Breast epithelium (tissue), 4 donors: ENCODE measurements at regions not wholly inside any gene's neighbourhood (a gene's known extent, or its start where the extent isn't known, plus 50 kb on each side); places are given as distances from the start of the nearest gene placed in this dataset.

Source experiments
- DNase-seq, 2 donors: peaks; one replicate each; pipeline ENCODE4 v3.0.0-alpha.2; 2019; ENCODE audit warnings: low spot score in 2 of 2
- H3K27ac ChIP-seq, 2 donors: fragments of 200-600 bp; sonication (generic) in 1 of 2; one replicate each; pipeline ENCODE4 v1.5.1; 2016 to 2019; ENCODE audit warnings: mild to moderate bottlenecking in 1 of 2
- H3K27me3 ChIP-seq, 2 donors: fragments of 200-600 bp; sonication (generic) in 1 of 2; one replicate each; pipeline versions ENCODE4 v1.5.1 to v1.6.0; 2017 to 2019; ENCODE audit warnings: control low read depth in 1 of 2, mild to moderate bottlenecking in 1 of 2
- H3K36me3 ChIP-seq: fragments of 200-600 bp; one replicate; pipeline ENCODE4 v1.5.1; 2019
- H3K4me1 ChIP-seq, 2 donors: fragments of 200-600 bp; sonication (generic); one replicate each; pipeline ENCODE4 v1.5.1; 2016 to 2019; ENCODE audit warnings: control low read depth in 1 of 2
- H3K4me3 ChIP-seq, 3 donors: fragments of 200-600 bp; sonication (generic); 1 replicate in 2 of 3; 2 replicates in 1 of 3; pipeline ENCODE4 v1.5.1; 2016 to 2019; ENCODE audit warnings: mild to moderate bottlenecking in 3 of 3, moderate library complexity in 2 of 3
- H3K9me3 ChIP-seq, 2 donors: fragments of 200-600 bp; sonication (generic) in 1 of 2; one replicate each; pipeline ENCODE4 v1.5.1; 2016 to 2019; ENCODE audit warnings: control low read depth in 1 of 2
- POLR2A ChIP-seq: fragments of 450-650 bp; IDR thresholded peaks from one replicate; pipeline ENCODE4 v1.6.1; 2016; ENCODE audit warnings: antibody characterized with exemption, mild to moderate bottlenecking, moderate library complexity
- POLR2AphosphoS5 ChIP-seq, 3 donors: sonication (generic); formaldehyde crosslinking; IDR thresholded peaks; one replicate each; pipeline ENCODE4 v1.6.1; 2017; ENCODE audit warnings: antibody characterized with exemption in 3 of 3
- intact Hi-C: fragments of 100-400 bp; cut with DNase I; formaldehyde crosslinking; loops from one replicate; pipeline ENCODE4 v1.15.1; 2023; ENCODE audit warnings: low total_unique reads
- TF ChIP-seq, protein P1 (sequence below), 3 donors: fragments of 450-650 bp; IDR thresholded peaks; one replicate each; pipeline ENCODE4 v1.5.1; 2016 to 2017; ENCODE audit warnings: antibody characterized with exemption in 3 of 3, mild to moderate bottlenecking in 3 of 3, moderate library complexity in 3 of 3

DNA sequence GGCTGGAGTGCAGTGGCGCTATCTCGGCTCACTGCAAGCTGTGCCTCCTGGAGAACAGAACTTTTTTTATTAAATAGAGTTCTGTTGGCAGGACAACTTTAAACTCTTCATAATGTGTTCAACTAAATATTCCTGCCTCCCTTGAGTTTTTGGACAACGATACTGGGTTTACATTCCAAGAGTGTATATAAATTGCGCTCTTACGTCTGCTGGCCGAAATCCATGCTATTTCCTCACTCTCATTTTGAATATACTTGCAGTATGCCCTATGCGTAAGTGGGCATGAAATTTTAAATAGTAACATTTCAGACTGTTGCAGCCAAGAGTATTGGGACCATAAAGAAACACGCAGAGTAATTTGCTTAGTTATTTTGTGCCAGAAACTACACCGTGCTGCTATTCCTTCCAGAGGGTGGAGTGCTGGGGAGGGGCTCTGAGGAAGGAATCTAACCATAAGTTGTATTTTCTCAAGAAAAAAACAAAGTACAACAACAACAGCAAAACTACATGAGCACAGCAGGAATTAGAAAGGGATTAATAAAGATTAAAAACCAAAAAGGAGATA lies 480.0 kb downstream of the NLGN4X start:
- H3K4me1 ChIP-seq = no peaks in the 10 kb centered on the region
- no peak overlapping the region for H3K4me3 ChIP-seq
- TF ChIP-seq POLR2A (no peak), POLR2AphosphoS5 (IDR thresholded peaks at IDR 0.05) (no peak)
- TF ChIP-seq, protein P1, sequence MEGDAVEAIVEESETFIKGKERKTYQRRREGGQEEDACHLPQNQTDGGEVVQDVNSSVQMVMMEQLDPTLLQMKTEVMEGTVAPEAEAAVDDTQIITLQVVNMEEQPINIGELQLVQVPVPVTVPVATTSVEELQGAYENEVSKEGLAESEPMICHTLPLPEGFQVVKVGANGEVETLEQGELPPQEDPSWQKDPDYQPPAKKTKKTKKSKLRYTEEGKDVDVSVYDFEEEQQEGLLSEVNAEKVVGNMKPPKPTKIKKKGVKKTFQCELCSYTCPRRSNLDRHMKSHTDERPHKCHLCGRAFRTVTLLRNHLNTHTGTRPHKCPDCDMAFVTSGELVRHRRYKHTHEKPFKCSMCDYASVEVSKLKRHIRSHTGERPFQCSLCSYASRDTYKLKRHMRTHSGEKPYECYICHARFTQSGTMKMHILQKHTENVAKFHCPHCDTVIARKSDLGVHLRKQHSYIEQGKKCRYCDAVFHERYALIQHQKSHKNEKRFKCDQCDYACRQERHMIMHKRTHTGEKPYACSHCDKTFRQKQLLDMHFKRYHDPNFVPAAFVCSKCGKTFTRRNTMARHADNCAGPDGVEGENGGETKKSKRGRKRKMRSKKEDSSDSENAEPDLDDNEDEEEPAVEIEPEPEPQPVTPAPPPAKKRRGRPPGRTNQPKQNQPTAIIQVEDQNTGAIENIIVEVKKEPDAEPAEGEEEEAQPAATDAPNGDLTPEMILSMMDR (IDR thresholded peaks at IDR 0.05) = no peak
- no peak overlapping the region for H3K27ac ChIP-seq
- no peaks in the 10 kb centered on the region for H3K9me3 ChIP-seq
- no peaks in the 10 kb centered on the region for H3K27me3 ChIP-seq
- intact Hi-C loops = no loop called here
- no peaks in the 10 kb centered on the region for H3K36me3 ChIP-seq
- no peak for DNase-seq

DNA sequence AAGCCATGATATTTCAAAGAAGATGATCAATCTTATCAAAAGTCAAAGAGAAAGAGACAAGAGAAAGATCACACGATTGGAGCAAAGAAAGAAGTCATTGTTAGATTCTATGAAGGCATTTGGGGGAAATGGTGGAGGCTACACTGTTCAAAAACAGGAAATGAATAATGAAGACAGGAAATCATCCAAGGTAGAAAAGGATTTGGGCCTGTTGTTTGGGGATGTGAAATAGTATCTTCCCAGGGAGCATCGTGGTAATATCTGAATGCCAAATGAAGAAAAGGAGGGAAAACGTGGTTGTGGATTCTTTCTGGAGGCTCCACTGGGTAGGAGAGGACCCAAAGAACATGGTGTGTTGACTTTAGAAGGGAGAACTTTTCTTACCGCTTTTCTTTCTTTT lies 482.4 kb downstream of the NLGN4X start:
- no peak for DNase-seq
- Histone ChIP-seq H3K36me3 (no peaks in the 10 kb centered on the region), H3K4me1 (no peaks in the 10 kb centered on the region), H3K9me3 (no peaks in the 10 kb centered on the region), H3K4me3 (no peak overlapping the region), H3K27ac (no peak overlapping the region), H3K27me3 (no peaks in the 10 kb centered on the region)
- TF ChIP-seq POLR2A (no peak), POLR2AphosphoS5 (IDR thresholded peaks at IDR 0.05) (no peak)
- TF ChIP-seq, protein P1 (IDR thresholded peaks at IDR 0.05) = no peak
- intact Hi-C loops = no loop called here

DNA sequence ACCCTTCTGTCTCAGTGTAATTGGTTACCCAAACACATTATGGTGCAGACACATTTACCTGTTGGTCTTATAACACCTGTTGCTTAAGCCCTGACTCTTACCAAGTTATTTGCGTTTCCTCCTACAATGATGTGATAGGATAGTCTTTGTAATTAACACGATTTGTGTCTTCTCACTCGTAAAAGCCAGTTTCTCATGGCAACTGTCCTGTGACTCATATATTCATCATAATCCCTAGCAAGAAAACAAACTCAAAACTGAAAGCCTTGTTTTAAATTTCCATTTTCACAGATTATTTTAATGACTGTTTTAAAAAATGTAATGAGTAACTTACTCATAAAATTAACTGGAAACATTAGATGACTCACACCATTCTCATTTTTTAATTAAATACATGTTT lies 495.2 kb downstream of the NLGN4X start:
- H3K4me3 ChIP-seq = no peak overlapping the region
- H3K9me3 ChIP-seq = peaks cover 0 to 9% of the 10 kb centered on the region in 2 donors
- intact Hi-C loops = no loop called here
- TF ChIP-seq, protein P1 (IDR thresholded peaks at IDR 0.05) = no peak
- no peak for TF ChIP-seq POLR2AphosphoS5 (IDR thresholded peaks at IDR 0.05)
- no peak for TF ChIP-seq POLR2A
- no peaks in the 10 kb centered on the region for H3K4me1 ChIP-seq
- H3K36me3 ChIP-seq = no peaks in the 10 kb centered on the region
- DNase-seq = no peak
- no peak overlapping the region for H3K27ac ChIP-seq
- H3K27me3 ChIP-seq = no peaks in the 10 kb centered on the region

DNA sequence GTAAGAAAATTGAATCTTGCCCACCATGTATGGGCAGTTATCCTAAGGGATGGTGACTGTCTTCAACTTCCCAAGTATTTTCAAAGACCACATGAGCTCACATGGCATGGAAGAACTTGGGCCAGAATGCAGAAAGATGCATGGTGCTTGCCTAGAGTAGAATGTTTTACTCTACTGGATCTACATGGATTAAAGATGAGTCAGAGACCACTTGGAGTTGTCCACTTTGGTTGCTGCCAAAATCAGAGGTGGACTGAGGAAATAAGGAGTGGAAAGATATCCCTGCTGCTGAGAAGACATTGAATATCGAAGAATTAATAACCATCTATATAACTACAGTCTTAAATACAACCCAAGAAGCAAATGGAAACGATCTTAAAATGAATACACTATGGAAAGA lies 498.1 kb downstream of the NLGN4X start:
- H3K9me3 ChIP-seq = peaks cover 0 to 9% of the 10 kb centered on the region in 2 donors
- no peak overlapping the region for H3K4me3 ChIP-seq
- no peak overlapping the region for H3K27ac ChIP-seq
- H3K4me1 ChIP-seq = no peaks in the 10 kb centered on the region
- no peak for DNase-seq
- no peaks in the 10 kb centered on the region for H3K36me3 ChIP-seq
- H3K27me3 ChIP-seq = no peaks in the 10 kb centered on the region
- intact Hi-C loops = no loop called here
- TF ChIP-seq POLR2A (no peak), POLR2AphosphoS5 (IDR thresholded peaks at IDR 0.05) (no peak)
- TF ChIP-seq, protein P1 (IDR thresholded peaks at IDR 0.05) = no peak

DNA sequence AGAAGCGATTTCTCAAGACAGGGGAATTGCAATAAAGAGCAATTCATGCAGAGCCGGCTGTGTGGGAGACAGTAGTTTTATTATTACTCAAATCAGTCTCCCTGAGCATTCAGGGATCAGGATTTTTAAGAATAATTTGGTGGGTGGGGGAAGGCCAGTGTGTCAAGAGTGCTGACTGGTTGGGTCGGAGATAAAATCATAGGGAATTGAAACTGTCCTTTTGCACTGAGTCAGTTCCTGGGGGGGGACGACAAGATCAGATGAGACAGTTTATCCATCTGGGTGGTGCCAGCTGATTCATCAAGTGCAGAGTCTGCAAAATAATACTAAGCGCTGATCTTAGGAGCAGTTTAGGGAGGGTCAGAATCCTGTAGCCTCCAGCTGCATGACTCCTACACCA lies 502.4 kb downstream of the NLGN4X start:
- Histone ChIP-seq H3K27me3 (no peaks in the 10 kb centered on the region), H3K9me3 (no peaks in the 10 kb centered on the region), H3K4me1 (no peaks in the 10 kb centered on the region), H3K27ac (no peak overlapping the region), H3K4me3 (peak overlapping the region in 1 of 3 donors; percentile 17), H3K36me3 (no peaks in the 10 kb centered on the region)
- intact Hi-C loops = no loop called here
- DNase-seq = no peak
- TF ChIP-seq, protein P1 (IDR thresholded peaks at IDR 0.05) = no peak
- no peak for TF ChIP-seq POLR2AphosphoS5 (IDR thresholded peaks at IDR 0.05)
- no peak for TF ChIP-seq POLR2A
